ENCODE measurements at regions not wholly inside any gene's neighbourhood (a gene's known extent, or its start where the extent isn't known, plus 50 kb on each side); places are given as distances from the start of the nearest gene placed in this dataset.

DNA sequence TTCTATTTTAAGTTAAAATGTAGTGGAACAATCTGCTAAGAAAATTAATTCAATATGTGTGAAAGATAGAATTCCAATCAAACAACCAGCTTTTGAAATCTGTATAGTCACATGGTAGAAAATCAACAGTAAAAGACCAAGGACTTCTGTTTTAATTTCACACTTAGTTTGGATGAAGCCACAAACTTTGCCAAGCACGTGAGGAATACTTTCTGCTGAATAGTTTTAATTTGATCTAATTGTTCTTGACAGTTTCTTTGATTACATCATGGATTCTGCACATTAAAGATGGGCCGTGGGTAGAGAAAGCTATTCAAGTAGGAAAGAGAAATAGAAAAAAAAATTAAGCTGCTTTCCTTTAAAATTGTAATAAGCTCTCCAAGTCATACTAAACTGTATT is 137.9 kb upstream of the FAM241A start (continued):
- TF ChIP-seq, protein P1, sequence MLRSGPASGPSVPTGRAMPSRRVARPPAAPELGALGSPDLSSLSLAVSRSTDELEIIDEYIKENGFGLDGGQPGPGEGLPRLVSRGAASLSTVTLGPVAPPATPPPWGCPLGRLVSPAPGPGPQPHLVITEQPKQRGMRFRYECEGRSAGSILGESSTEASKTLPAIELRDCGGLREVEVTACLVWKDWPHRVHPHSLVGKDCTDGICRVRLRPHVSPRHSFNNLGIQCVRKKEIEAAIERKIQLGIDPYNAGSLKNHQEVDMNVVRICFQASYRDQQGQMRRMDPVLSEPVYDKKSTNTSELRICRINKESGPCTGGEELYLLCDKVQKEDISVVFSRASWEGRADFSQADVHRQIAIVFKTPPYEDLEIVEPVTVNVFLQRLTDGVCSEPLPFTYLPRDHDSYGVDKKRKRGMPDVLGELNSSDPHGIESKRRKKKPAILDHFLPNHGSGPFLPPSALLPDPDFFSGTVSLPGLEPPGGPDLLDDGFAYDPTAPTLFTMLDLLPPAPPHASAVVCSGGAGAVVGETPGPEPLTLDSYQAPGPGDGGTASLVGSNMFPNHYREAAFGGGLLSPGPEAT (IDR thresholded peaks at IDR 0.05; ENCODE audit: low read depth), result no peak
- TF ChIP-seq E4F1 (IDR thresholded peaks at IDR 0.05; ENCODE audit: borderline replicate concordance, partially characterized antibody), result no peak
- no peak for TF ChIP-seq SREBF2 (IDR thresholded peaks at IDR 0.05; ENCODE audit: low read length)

GRCh38 chr4:112015960-112016359 is 129.3 kb upstream of the FAM241A start:
- H3K4me2 ChIP-seq (ENCODE audit: control insufficient read depth, insufficient read depth), result no peak overlapping the region
- H3K27ac ChIP-seq (ENCODE audit: control insufficient read depth, insufficient read depth), result no peak overlapping the region
- ChIA-PET POLR2A (no interaction called here), SMC1A (ENCODE audit: uncharacterized antibody, unreplicated experiment) (interaction anchor here (0.8 to 2.6 kb wide), 3 partner anchors 8 to 71 kb away, joined by 3 to 16 read pairs (median 5); no protein-coding TSS in a partner anchor), RAD21 (ENCODE audit: unreplicated experiment) (interaction anchor here (2.0 kb wide), 1 partner anchor 71 kb away, joined by 10 read pairs; no protein-coding TSS in a partner anchor), CTCF (interaction anchor here (1.0 to 2.1 kb wide), 3 partner anchors 9 to 71 kb away, joined by 4 to 8 read pairs (median 4); no protein-coding TSS in a partner anchor)
- H2AFZ ChIP-seq (ENCODE audit: control insufficient read depth, low read depth, low read length), result no peak overlapping the region
- no peaks in the 10 kb centered on the region for H3K79me2 ChIP-seq (ENCODE audit: control insufficient read depth, insufficient read depth, low read length)
- no peaks in the 10 kb centered on the region for H3K27me3 ChIP-seq (replicated peaks in 1 of 2; ENCODE audit: control insufficient read depth in 2 of 2, insufficient read depth in 2 of 2, low read length in 1 of 2)
- ATAC-seq (no peak), FAIRE-seq (no peak), DNase-seq (ENCODE audit: low read depth, low spot score) (no peak)
- H3K9ac ChIP-seq (ENCODE audit: control insufficient read depth, insufficient read depth, low read length), result no peak overlapping the region
- TF ChIP-seq ZNF24 (IDR thresholded peaks at IDR 0.05), result no peak
- TF ChIP-seq GATAD2B (conservative IDR thresholded peaks at IDR 0.05; ENCODE audit: low read depth), result no peak
- no peak for TF ChIP-seq NR2C2 (IDR thresholded peaks at IDR 0.05; ENCODE audit: borderline replicate concordance, control insufficient read depth, insufficient read length, low read depth)
- TF ChIP-seq, protein P2, sequence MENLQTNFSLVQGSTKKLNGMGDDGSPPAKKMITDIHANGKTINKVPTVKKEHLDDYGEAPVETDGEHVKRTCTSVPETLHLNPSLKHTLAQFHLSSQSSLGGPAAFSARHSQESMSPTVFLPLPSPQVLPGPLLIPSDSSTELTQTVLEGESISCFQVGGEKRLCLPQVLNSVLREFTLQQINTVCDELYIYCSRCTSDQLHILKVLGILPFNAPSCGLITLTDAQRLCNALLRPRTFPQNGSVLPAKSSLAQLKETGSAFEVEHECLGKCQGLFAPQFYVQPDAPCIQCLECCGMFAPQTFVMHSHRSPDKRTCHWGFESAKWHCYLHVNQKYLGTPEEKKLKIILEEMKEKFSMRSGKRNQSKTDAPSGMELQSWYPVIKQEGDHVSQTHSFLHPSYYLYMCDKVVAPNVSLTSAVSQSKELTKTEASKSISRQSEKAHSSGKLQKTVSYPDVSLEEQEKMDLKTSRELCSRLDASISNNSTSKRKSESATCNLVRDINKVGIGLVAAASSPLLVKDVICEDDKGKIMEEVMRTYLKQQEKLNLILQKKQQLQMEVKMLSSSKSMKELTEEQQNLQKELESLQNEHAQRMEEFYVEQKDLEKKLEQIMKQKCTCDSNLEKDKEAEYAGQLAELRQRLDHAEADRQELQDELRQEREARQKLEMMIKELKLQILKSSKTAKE (IDR thresholded peaks at IDR 0.05; ENCODE audit: low read depth, poor library complexity, severe bottlenecking), result no peak
- no peak for TF ChIP-seq BMI1 (IDR thresholded peaks at IDR 0.05; ENCODE audit: borderline replicate concordance)
- TF ChIP-seq WRNIP1 (IDR thresholded peaks at IDR 0.05; ENCODE audit: borderline replicate concordance, low read depth, low read length), result no peak
- TF ChIP-seq POLR2AphosphoS2 (IDR thresholded peaks at IDR 0.05; ENCODE audit: low read depth, low read length), result no peak
- TF ChIP-seq, protein P3, sequence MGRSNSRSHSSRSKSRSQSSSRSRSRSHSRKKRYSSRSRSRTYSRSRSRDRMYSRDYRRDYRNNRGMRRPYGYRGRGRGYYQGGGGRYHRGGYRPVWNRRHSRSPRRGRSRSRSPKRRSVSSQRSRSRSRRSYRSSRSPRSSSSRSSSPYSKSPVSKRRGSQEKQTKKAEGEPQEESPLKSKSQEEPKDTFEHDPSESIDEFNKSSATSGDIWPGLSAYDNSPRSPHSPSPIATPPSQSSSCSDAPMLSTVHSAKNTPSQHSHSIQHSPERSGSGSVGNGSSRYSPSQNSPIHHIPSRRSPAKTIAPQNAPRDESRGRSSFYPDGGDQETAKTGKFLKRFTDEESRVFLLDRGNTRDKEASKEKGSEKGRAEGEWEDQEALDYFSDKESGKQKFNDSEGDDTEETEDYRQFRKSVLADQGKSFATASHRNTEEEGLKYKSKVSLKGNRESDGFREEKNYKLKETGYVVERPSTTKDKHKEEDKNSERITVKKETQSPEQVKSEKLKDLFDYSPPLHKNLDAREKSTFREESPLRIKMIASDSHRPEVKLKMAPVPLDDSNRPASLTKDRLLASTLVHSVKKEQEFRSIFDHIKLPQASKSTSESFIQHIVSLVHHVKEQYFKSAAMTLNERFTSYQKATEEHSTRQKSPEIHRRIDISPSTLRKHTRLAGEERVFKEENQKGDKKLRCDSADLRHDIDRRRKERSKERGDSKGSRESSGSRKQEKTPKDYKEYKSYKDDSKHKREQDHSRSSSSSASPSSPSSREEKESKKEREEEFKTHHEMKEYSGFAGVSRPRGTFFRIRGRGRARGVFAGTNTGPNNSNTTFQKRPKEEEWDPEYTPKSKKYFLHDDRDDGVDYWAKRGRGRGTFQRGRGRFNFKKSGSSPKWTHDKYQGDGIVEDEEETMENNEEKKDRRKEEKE (IDR thresholded peaks at IDR 0.05), result no peak
- no peak for TF ChIP-seq FOXM1 (IDR thresholded peaks at IDR 0.05; ENCODE audit: low read depth, low read length)
- no TSS peak for BruUV-seq (replicated peaks)
- no peak overlapping the region for H3K4me3 ChIP-seq
- no peaks in the 10 kb centered on the region for H4K20me1 ChIP-seq (ENCODE audit: control insufficient read depth, insufficient read depth)
- H3K4me1 ChIP-seq (ENCODE audit: control insufficient read depth, insufficient read depth, low read length), result no peaks in the 10 kb centered on the region
- in situ Hi-C loops (cut with MboI), result no loop called here
- H3K36me3 ChIP-seq (ENCODE audit: control insufficient read depth in 2 of 2, insufficient read depth in 2 of 2, low read length in 1 of 2), result no peaks in the 10 kb centered on the region
- WGBS (ENCODE audit: insufficient coverage, insufficient replicate concordance, low lambda C conversion rate, missing lambda C conversion rate), result 33% methylated on average over 3 of the region's 3 CpGs
- no peaks in the 10 kb centered on the region for H3K9me3 ChIP-seq (replicated peaks; ENCODE audit: control insufficient read depth, insufficient read depth, low read length)
- intact Hi-C loops (cut with micrococcal nuclease; ENCODE audit: unreplicated experiment), result no loop called here
